B cell (primary cell): ENCODE measurements at regions not wholly inside any gene's neighbourhood (a gene's known extent, or its start where the extent isn't known, plus 50 kb on each side); places are given as distances from the start of the nearest gene placed in this dataset.

Experiments used
- EZH2 ChIP-seq: IDR thresholded peaks from 2 replicates; pipeline ENCODE4 v1.6.1; 2012; ENCODE audit warnings: borderline replicate concordance, low read depth, mild to moderate bottlenecking, moderate library complexity, low read length; ENCODE audit not compliant: insufficient read depth, poor library complexity, severe bottlenecking
- TF ChIP-seq, protein P1 (sequence below): fragments of 200-600 bp; IDR thresholded peaks from one replicate; pipeline ENCODE4 v1.8.0; 2022; ENCODE audit warnings: antibody characterized with exemption, mild to moderate bottlenecking

GRCh38 chr17:10936931-10937330, 99.0 kb upstream of the PIRT start:
- TF ChIP-seq EZH2, result no peak
- TF ChIP-seq, protein P1, sequence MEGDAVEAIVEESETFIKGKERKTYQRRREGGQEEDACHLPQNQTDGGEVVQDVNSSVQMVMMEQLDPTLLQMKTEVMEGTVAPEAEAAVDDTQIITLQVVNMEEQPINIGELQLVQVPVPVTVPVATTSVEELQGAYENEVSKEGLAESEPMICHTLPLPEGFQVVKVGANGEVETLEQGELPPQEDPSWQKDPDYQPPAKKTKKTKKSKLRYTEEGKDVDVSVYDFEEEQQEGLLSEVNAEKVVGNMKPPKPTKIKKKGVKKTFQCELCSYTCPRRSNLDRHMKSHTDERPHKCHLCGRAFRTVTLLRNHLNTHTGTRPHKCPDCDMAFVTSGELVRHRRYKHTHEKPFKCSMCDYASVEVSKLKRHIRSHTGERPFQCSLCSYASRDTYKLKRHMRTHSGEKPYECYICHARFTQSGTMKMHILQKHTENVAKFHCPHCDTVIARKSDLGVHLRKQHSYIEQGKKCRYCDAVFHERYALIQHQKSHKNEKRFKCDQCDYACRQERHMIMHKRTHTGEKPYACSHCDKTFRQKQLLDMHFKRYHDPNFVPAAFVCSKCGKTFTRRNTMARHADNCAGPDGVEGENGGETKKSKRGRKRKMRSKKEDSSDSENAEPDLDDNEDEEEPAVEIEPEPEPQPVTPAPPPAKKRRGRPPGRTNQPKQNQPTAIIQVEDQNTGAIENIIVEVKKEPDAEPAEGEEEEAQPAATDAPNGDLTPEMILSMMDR, result no peak
